Gastrocnemius medialis (tissue), 4 donors: ENCODE measurements at regions not wholly inside any gene's neighbourhood (a gene's known extent, or its start where the extent isn't known, plus 50 kb on each side); places are given as distances from the start of the nearest gene placed in this dataset.

Experiments used
- ATAC-seq, 2 donors: fragments of 150-250 bp; one replicate each; pipeline ENCODE4 v1.9.1; 2016
- DNase-seq, 2 donors: peaks; one replicate each; pipeline ENCODE4 v3.0.0-alpha.2; 2019
- H3K27ac ChIP-seq, 4 donors: fragments of 200-600 bp; sonication (generic); 1 replicate in 1 of 4; 2 replicates in 3 of 4; pipeline ENCODE4 v1.5.1; 2016 to 2018; ENCODE audit warnings: mild to moderate bottlenecking in 2 of 4, moderate library complexity in 1 of 4
- H3K27me3 ChIP-seq, 3 donors: fragments of 200-600 bp; sonication (generic) in 2 of 3; 1 replicate in 1 of 3; 2 replicates in 2 of 3; pipeline versions ENCODE4 v1.5.1 to v1.6.0; 2016 to 2019; ENCODE audit warnings: mild to moderate bottlenecking in 1 of 3, moderate library complexity in 1 of 3
- H3K36me3 ChIP-seq, 2 donors: fragments of 200-600 bp; sonication (generic) in 1 of 2; one replicate each; pipeline ENCODE4 v1.5.1; 2017 to 2018
- H3K4me1 ChIP-seq, 2 donors: fragments of 200-600 bp; sonication (generic) in 1 of 2; one replicate each; pipeline ENCODE4 v1.5.1; 2016 to 2017; ENCODE audit warnings: mild to moderate bottlenecking in 2 of 2
- H3K4me3 ChIP-seq, 4 donors: fragments of 200-600 bp; sonication (generic) in 3 of 4; 1 replicate in 1 of 4; 2 replicates in 3 of 4; pipeline ENCODE4 v1.5.1; 2016 to 2019; ENCODE audit warnings: mild to moderate bottlenecking in 2 of 4
- H3K9me3 ChIP-seq, 3 donors: fragments of 200-600 bp; sonication (generic) in 2 of 3; 1 replicate in 1 of 3; 2 replicates in 2 of 3; pipeline ENCODE4 v1.5.1; 2016 to 2019
- CTCF ChIP-seq, 5 experiments: fragments of 450-650 bp in 3 of 5; fragments of 200-600 bp in 2 of 5; sonication (generic) in 2 of 5; IDR thresholded peaks in 4 of 5; conservative IDR thresholded peaks in 1 of 5; 1 replicate in 4 of 5; 2 replicates in 1 of 5; pipeline ENCODE4 v1.5.1; 2016 to 2019; ENCODE audit warnings: antibody characterized with exemption in 5 of 5, mild to moderate bottlenecking in 3 of 5, moderate library complexity in 3 of 5
- POLR2A ChIP-seq, 2 donors: fragments of 450-650 bp; IDR thresholded peaks; one replicate each; pipeline ENCODE4 v1.6.1; 2017; ENCODE audit warnings: antibody characterized with exemption in 2 of 2, mild to moderate bottlenecking in 2 of 2, moderate library complexity in 2 of 2
- in situ Hi-C, 4 donors: fragments of 200-750 bp; cut with MboI; loops; one replicate each; pipeline versions ENCODE4 v1.15.0 to v1.8.0; 2017; ENCODE audit warnings: low sequenced_read_pairs in 4 of 4
- intact Hi-C: fragments of 100-400 bp; cut with DNase I; formaldehyde crosslinking; loops from one replicate; pipeline ENCODE4 v1.15.1; 2023; ENCODE audit warnings: low total_unique reads

- H3K4me1 ChIP-seq = no peaks in the 10 kb centered on the region
- H3K27ac ChIP-seq = no peak overlapping the region
- DNase-seq = no peak
- TF ChIP-seq POLR2A (IDR thresholded peaks at IDR 0.05) = no peak
- no peak for TF ChIP-seq CTCF (IDR thresholded peaks at IDR 0.05 in 4 of 5, conservative IDR thresholded peaks at IDR 0.05 in 1 of 5)
- H3K36me3 ChIP-seq = no peaks in the 10 kb centered on the region
- H3K27me3 ChIP-seq = no peaks in the 10 kb centered on the region
- H3K9me3 ChIP-seq = no peaks in the 10 kb centered on the region
- ATAC-seq = no peak
- H3K4me3 ChIP-seq = no peak overlapping the region
- in situ Hi-C loops (no loop called here), intact Hi-C loops (no loop called here)
These were observed 355.1 kb upstream of the MKI67 start for GRCh38 chr10:128481152-128481840.

- no peak overlapping the region for H3K4me3 ChIP-seq
- DNase-seq = no peak
- H3K36me3 ChIP-seq = no peaks in the 10 kb centered on the region
- no peaks in the 10 kb centered on the region for H3K27me3 ChIP-seq
- intact Hi-C loops = no loop called here
- no peak overlapping the region for H3K27ac ChIP-seq
- H3K9me3 ChIP-seq = no peaks in the 10 kb centered on the region
- H3K4me1 ChIP-seq = no peaks in the 10 kb centered on the region
- no peak for ATAC-seq
- in situ Hi-C loops = no loop called here
- TF ChIP-seq CTCF (IDR thresholded peaks at IDR 0.05 in 4 of 5, conservative IDR thresholded peaks at IDR 0.05 in 1 of 5) = no peak
- no peak for TF ChIP-seq POLR2A (IDR thresholded peaks at IDR 0.05)
These were observed 355.8 kb upstream of the MKI67 start for GRCh38 chr10:128482052-128482451.

DNA sequence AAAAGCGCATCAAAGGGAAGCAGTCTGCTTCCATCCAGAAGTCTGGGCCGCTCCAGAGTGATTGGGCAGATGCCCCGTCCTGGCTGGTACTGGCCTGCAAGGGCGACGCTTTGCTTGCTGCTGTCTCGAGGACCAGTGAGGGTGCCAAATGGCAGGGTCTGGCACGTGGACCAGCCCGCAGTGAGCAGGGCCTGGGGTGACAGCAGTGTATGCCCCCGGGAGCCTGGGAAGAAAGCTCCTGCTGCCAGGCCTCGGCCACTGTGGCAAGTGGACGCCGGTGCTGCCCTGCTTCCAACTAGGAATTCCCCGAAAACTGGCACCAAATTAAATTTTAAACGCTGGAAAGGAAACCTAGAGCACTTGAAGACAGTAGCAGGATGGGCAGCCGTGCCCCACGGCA is 357.0 kb upstream of the MKI67 start:
- Histone ChIP-seq H3K27ac (no peak overlapping the region), H3K27me3 (no peaks in the 10 kb centered on the region), H3K9me3 (no peaks in the 10 kb centered on the region), H3K4me1 (no peaks in the 10 kb centered on the region), H3K36me3 (no peaks in the 10 kb centered on the region), H3K4me3 (no peak overlapping the region)
- in situ Hi-C loops = no loop called here
- intact Hi-C loops = no loop called here
- ATAC-seq (no peak), DNase-seq (no peak)
- TF ChIP-seq POLR2A (IDR thresholded peaks at IDR 0.05) (no peak), CTCF (IDR thresholded peaks at IDR 0.05 in 4 of 5, conservative IDR thresholded peaks at IDR 0.05 in 1 of 5) (no peak)

DNA sequence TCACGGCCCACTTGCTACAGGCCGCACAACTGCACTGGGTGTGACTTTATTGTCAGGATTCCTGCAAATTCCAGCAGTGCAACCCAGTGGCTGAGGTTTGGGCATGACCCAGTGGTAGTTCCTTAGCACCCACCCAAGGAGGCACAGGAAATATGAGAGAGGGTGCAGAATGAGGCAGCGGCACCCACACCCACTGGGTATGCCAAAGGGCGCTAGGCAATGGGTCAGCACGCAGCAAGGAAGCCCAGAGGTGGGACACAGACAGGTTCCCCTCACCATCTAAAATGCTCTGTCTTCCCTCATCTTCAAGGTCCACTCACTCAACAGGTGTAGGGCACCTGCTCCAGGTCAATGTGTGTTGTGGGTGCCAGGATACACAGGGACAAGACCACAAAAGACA is 357.8 kb upstream of the MKI67 start:
- intact Hi-C loops = no loop called here
- in situ Hi-C loops = no loop called here
- TF ChIP-seq CTCF (IDR thresholded peaks at IDR 0.05 in 4 of 5, conservative IDR thresholded peaks at IDR 0.05 in 1 of 5) (no peak), POLR2A (IDR thresholded peaks at IDR 0.05) (no peak)
- Histone ChIP-seq H3K9me3 (no peaks in the 10 kb centered on the region), H3K4me3 (no peak overlapping the region), H3K27ac (no peak overlapping the region), H3K4me1 (no peaks in the 10 kb centered on the region), H3K27me3 (no peaks in the 10 kb centered on the region), H3K36me3 (no peaks in the 10 kb centered on the region)
- no peak for DNase-seq
- no peak for ATAC-seq

- in situ Hi-C loops (no loop called here), intact Hi-C loops (no loop called here)
- no peak for ATAC-seq
- no peak for TF ChIP-seq CTCF (IDR thresholded peaks at IDR 0.05 in 4 of 5, conservative IDR thresholded peaks at IDR 0.05 in 1 of 5)
- no peak for TF ChIP-seq POLR2A (IDR thresholded peaks at IDR 0.05)
- no peak overlapping the region for H3K27ac ChIP-seq
- H3K36me3 ChIP-seq = no peaks in the 10 kb centered on the region
- DNase-seq = no peak
- H3K4me3 ChIP-seq = no peak overlapping the region
- H3K27me3 ChIP-seq = no peaks in the 10 kb centered on the region
- H3K9me3 ChIP-seq = no peaks in the 10 kb centered on the region
- H3K4me1 ChIP-seq = no peaks in the 10 kb centered on the region
These were observed 359.5 kb upstream of the MKI67 start for GRCh38 chr10:128485701-128486235.
